SK-N-SH (cell line): ENCODE measurements at regions not wholly inside any gene's neighbourhood (a gene's known extent, or its start where the extent isn't known, plus 50 kb on each side); places are given as distances from the start of the nearest gene placed in this dataset.

Experiments used
- EP300 ChIP-seq, 2 experiments: IDR thresholded peaks; 2 replicates each; pipeline versions ENCODE4 v1.4.0 to v1.6.1; 2012; ENCODE audit warnings: borderline replicate concordance in 1 of 2, low read depth in 1 of 2, low read length in 1 of 2
- GABPA ChIP-seq: IDR thresholded peaks from 2 replicates; pipeline ENCODE4 v1.4.0; 2012; ENCODE audit warnings: low read depth, mild to moderate bottlenecking
- RAD21 ChIP-seq: IDR thresholded peaks from 2 replicates; pipeline ENCODE4 v1.6.1; 2012; ENCODE audit warnings: mild to moderate bottlenecking, low read length
- TAF1 ChIP-seq: IDR thresholded peaks from 2 replicates; pipeline ENCODE4 v1.6.1; 2012; ENCODE audit warnings: low read depth, mild to moderate bottlenecking, low read length, moderate library complexity, borderline replicate concordance
- TF ChIP-seq, protein P1 (sequence below): fragments of 200-600 bp; sonication (generic); IDR thresholded peaks from 2 replicates; pipeline ENCODE4 v1.6.1; 2017; ENCODE audit warnings: antibody characterized with exemption, mild to moderate bottlenecking, moderate library complexity
- TF ChIP-seq, protein P2 (sequence below): fragments of 150-350 bp; IDR thresholded peaks from 2 replicates; pipeline ENCODE4 v1.6.1; 2017; ENCODE audit warnings: antibody characterized with exemption, low read length, low read depth, borderline replicate concordance
- TF ChIP-seq, protein P3 (sequence below): IDR thresholded peaks from 2 replicates; pipeline ENCODE4 v1.4.0; 2012; ENCODE audit warnings: low read depth

DNA sequence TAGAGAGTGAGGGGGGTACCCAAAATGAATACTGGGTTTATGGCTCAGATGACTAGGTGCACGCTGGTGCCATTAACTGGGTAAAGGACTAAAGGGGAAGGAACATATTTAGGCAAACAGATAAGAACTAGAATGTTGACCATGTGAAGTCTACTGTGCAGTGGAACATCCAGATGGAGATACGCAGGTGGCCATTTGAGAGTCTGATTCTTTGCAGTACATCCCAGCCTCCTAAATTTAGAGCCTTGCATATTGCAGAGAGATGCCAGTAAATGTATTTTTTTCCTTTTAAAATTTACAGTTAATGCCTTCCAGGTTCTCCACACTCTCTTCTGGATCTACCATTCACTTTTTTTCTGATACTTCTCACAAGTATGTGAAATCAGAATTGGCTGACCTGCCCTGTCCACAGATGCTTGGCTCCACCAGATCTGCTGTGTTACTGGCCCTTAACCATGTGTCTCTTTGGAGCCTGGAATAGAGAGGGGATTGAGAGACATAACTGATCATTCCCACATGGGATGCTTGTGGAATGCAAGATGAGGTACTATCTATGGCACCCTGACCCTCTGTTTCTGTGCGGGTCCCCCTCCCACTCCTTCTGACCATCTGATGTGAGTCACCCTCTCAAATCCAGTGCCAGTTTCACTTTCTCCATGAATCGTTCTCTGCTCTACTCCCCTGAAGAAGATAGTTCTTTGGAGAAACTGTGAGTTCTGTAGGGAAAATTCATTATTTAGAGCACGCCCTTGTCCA lies 77.0 kb upstream of the NCAM1 start:
- TF ChIP-seq, protein P1, sequence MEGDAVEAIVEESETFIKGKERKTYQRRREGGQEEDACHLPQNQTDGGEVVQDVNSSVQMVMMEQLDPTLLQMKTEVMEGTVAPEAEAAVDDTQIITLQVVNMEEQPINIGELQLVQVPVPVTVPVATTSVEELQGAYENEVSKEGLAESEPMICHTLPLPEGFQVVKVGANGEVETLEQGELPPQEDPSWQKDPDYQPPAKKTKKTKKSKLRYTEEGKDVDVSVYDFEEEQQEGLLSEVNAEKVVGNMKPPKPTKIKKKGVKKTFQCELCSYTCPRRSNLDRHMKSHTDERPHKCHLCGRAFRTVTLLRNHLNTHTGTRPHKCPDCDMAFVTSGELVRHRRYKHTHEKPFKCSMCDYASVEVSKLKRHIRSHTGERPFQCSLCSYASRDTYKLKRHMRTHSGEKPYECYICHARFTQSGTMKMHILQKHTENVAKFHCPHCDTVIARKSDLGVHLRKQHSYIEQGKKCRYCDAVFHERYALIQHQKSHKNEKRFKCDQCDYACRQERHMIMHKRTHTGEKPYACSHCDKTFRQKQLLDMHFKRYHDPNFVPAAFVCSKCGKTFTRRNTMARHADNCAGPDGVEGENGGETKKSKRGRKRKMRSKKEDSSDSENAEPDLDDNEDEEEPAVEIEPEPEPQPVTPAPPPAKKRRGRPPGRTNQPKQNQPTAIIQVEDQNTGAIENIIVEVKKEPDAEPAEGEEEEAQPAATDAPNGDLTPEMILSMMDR, result no peak
- TF ChIP-seq TAF1, result no peak
- no peak for TF ChIP-seq EP300 (IDR thresholded peaks at IDR 0.05; ENCODE audit: borderline replicate concordance in 1 of 2, low read depth in 1 of 2, low read length in 1 of 2)
- TF ChIP-seq, protein P2, sequence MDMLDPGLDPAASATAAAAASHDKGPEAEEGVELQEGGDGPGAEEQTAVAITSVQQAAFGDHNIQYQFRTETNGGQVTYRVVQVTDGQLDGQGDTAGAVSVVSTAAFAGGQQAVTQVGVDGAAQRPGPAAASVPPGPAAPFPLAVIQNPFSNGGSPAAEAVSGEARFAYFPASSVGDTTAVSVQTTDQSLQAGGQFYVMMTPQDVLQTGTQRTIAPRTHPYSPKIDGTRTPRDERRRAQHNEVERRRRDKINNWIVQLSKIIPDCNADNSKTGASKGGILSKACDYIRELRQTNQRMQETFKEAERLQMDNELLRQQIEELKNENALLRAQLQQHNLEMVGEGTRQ, result no peak
- no peak for TF ChIP-seq RAD21
- TF ChIP-seq, protein P3, sequence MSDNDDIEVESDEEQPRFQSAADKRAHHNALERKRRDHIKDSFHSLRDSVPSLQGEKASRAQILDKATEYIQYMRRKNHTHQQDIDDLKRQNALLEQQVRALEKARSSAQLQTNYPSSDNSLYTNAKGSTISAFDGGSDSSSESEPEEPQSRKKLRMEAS, result no peak
- no peak for TF ChIP-seq GABPA
